Endodermal cell (in vitro differentiated cells): ENCODE measurements at regions not wholly inside any gene's neighbourhood (a gene's known extent, or its start where the extent isn't known, plus 50 kb on each side); places are given as distances from the start of the nearest gene placed in this dataset.

Experiments
- DNase-seq: peaks from one replicate; pipeline ENCODE4 v3.0.0-alpha.2; 2017
- H3K27ac ChIP-seq: 2 replicates; pipeline ENCODE4 v1.5.1; 2013; ENCODE audit warnings: mild to moderate bottlenecking, low read depth, low read length, moderate library complexity
- H3K27me3 ChIP-seq: 2 replicates; pipeline ENCODE4 v1.6.1; 2013; ENCODE audit warnings: mild to moderate bottlenecking, low read length, moderate library complexity; ENCODE audit not compliant: insufficient read depth, control insufficient read depth, poor library complexity, severe bottlenecking
- H3K36me3 ChIP-seq: 2 replicates; pipeline ENCODE4 v1.7.0; 2013; ENCODE audit warnings: mild to moderate bottlenecking, low read length, moderate library complexity; ENCODE audit not compliant: control insufficient read depth, insufficient read depth
- H3K4me1 ChIP-seq: one replicate; pipeline ENCODE4 v1.7.0; 2013; ENCODE audit warnings: low read length; ENCODE audit not compliant: control insufficient read depth, insufficient read depth
- H3K4me3 ChIP-seq: 2 replicates; pipeline ENCODE4 v1.5.1; 2013; ENCODE audit warnings: mild to moderate bottlenecking, low read length, moderate library complexity
- H3K9ac ChIP-seq: 2 replicates; pipeline ENCODE4 v1.6.1; 2013; ENCODE audit warnings: mild to moderate bottlenecking, low read length, moderate library complexity; ENCODE audit not compliant: poor library complexity, severe bottlenecking; ENCODE audit errors: extremely low read depth
- H3K9me3 ChIP-seq: 2 replicates; pipeline ENCODE4 v1.6.1; 2013; ENCODE audit warnings: mild to moderate bottlenecking, low read length, moderate library complexity; ENCODE audit not compliant: control insufficient read depth
- H3K27ac Mint-ChIP-seq: 2 replicates; pipeline ENCODE4 v1.8.0; 2020; ENCODE audit warnings: mixed read lengths
- H3K27me3 Mint-ChIP-seq: 2 replicates; pipeline ENCODE4 v1.8.0; 2021; ENCODE audit warnings: mild to moderate bottlenecking, mixed read lengths; ENCODE audit not compliant: insufficient read depth
- H3K36me3 Mint-ChIP-seq: 2 replicates; pipeline ENCODE4 v1.8.0; 2020; ENCODE audit warnings: low read depth, mixed read lengths
- H3K4me1 Mint-ChIP-seq: 2 replicates; pipeline ENCODE4 v1.8.0; 2020; ENCODE audit warnings: mixed read lengths
- H3K4me3 Mint-ChIP-seq: 2 replicates; pipeline ENCODE4 v1.8.0; 2020; ENCODE audit warnings: mild to moderate bottlenecking, moderate library complexity, mixed read lengths
- H3K9me3 Mint-ChIP-seq: 2 replicates; pipeline ENCODE4 v1.8.0; 2020; ENCODE audit warnings: mild to moderate bottlenecking, mixed read lengths
- CTCF ChIP-seq: fragments of 200-600 bp; sonication (generic); conservative IDR thresholded peaks from 2 replicates; pipeline ENCODE4 v1.5.0; 2021; ENCODE audit warnings: antibody characterized with exemption, mild to moderate bottlenecking
- WGBS, 2 experiments: methylation state at CpG; one replicate each; pipeline versions ENCODE4 v1.1.5 to v1.1.7; 2013; ENCODE audit warnings: missing lambda C conversion rate in 2 of 2, mixed read lengths in 1 of 2; ENCODE audit not compliant: insufficient coverage in 1 of 2, insufficient read length in 1 of 2; 5-methylcytosine and 5-hydroxymethylcytosine counted together

- H3K27me3 ChIP-seq, result no peaks in the 10 kb centered on the region
- Mint-ChIP-seq H3K4me3 (no peak overlapping the region), H3K27me3 (peaks cover 3% of the 10 kb centered on the region), H3K4me1 (no peaks in the 10 kb centered on the region), H3K36me3 (no peaks in the 10 kb centered on the region), H3K9me3 (no peaks in the 10 kb centered on the region), H3K27ac (no peak overlapping the region)
- no peaks in the 10 kb centered on the region for H3K4me1 ChIP-seq
- TF ChIP-seq CTCF, result no peak
- H3K36me3 ChIP-seq, result no peaks in the 10 kb centered on the region
- no peak overlapping the region for H3K27ac ChIP-seq
- no peak overlapping the region for H3K4me3 ChIP-seq
- H3K9me3 ChIP-seq, result no peaks in the 10 kb centered on the region
- DNase-seq, result no peak
- 64 to 71% methylated on average over 1 of the region's 1 CpG for whole genome bisulfite sequencing, 2 experiments
- no peak overlapping the region for H3K9ac ChIP-seq
These were observed 131.1 kb upstream of the ZNF462 start for GRCh38 chr9:106731910-106732309.

- Histone ChIP-seq H3K4me1 (no peaks in the 10 kb centered on the region), H3K4me3 (no peak overlapping the region), H3K36me3 (no peaks in the 10 kb centered on the region), H3K9ac (no peak overlapping the region), H3K27me3 (no peaks in the 10 kb centered on the region), H3K27ac (no peak overlapping the region), H3K9me3 (no peaks in the 10 kb centered on the region)
- no peaks in the 10 kb centered on the region for H3K36me3 Mint-ChIP-seq
- H3K27ac Mint-ChIP-seq, result no peak overlapping the region
- no peak for DNase-seq
- no peaks in the 10 kb centered on the region for H3K4me1 Mint-ChIP-seq
- no peak overlapping the region for H3K4me3 Mint-ChIP-seq
- H3K9me3 Mint-ChIP-seq, result no peaks in the 10 kb centered on the region
- H3K27me3 Mint-ChIP-seq, result peaks cover 3% of the 10 kb centered on the region
- 92 to 99% methylated on average over 2 to 3 of the region's 3 CpGs for WGBS, 2 experiments
- no peak for TF ChIP-seq CTCF
These were observed 129.1 kb upstream of the ZNF462 start for GRCh38 chr9:106733828-106734380.

GRCh38 chr9:106737516-106737915, 125.5 kb upstream of the ZNF462 start:
- Mint-ChIP-seq H3K4me1 (peaks cover 2% of the 10 kb centered on the region), H3K4me3 (no peak overlapping the region), H3K9me3 (no peaks in the 10 kb centered on the region), H3K27ac (no peak overlapping the region), H3K36me3 (no peaks in the 10 kb centered on the region), H3K27me3 (no peaks in the 10 kb centered on the region)
- Histone ChIP-seq H3K27me3 (no peaks in the 10 kb centered on the region), H3K36me3 (no peaks in the 10 kb centered on the region), H3K4me1 (no peaks in the 10 kb centered on the region), H3K27ac (no peak overlapping the region), H3K9me3 (no peaks in the 10 kb centered on the region), H3K9ac (no peak overlapping the region), H3K4me3 (no peak overlapping the region)
- TF ChIP-seq CTCF, result no peak
- 88 to 93% methylated on average over 2 to 3 of the region's 3 CpGs for WGBS, 2 experiments
- DNase-seq, result no peak
